ENCODE measurements at regions not wholly inside any gene's neighbourhood (a gene's known extent, or its start where the extent isn't known, plus 50 kb on each side); places are given as distances from the start of the nearest gene placed in this dataset. TPM values are rescaled to one million over a fixed set of nuclear protein-coding genes. Genes with fewer than 3 reads are reported as not detected.

DNA sequence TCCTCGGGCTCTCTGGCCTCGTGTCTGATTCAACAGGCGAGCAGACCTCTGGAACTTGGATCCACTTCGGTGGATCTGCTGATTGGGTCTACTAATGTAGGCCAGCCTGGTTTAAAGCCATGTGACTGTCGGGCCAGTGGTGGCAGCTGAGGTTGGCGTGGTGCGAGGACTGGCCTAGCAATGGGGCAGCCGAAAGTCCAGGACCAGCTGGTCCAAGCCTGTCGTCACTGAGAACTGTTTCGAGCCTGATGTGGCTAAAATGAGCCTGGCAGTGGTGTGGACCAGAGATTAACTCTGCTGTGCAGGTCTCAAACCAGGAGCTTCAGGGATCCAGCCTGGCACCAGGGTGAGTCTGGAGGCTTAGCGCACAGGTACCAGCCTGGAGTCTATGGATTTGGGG lies 56.4 kb upstream of the ROBO1 start:
- Histone ChIP-seq H3K36me3 (replicated peaks in 1 of 2; ENCODE audit: insufficient read depth in 1 of 2, low read depth in 2 of 2) (no peaks in the 10 kb centered on the region), H3K27ac (no peak overlapping the region), H3K4me1 (no peaks in the 10 kb centered on the region), H3K27me3 (no peaks in the 10 kb centered on the region), H3K9me3 (no peaks in the 10 kb centered on the region), H3K4me3 (no peak overlapping the region)
- 67 to 71% methylated on average over 11 of the region's 11 CpGs for WGBS, 2 donors
- no peak for TF ChIP-seq POLR2A (IDR thresholded peaks at IDR 0.05)
- TF ChIP-seq, protein P1, sequence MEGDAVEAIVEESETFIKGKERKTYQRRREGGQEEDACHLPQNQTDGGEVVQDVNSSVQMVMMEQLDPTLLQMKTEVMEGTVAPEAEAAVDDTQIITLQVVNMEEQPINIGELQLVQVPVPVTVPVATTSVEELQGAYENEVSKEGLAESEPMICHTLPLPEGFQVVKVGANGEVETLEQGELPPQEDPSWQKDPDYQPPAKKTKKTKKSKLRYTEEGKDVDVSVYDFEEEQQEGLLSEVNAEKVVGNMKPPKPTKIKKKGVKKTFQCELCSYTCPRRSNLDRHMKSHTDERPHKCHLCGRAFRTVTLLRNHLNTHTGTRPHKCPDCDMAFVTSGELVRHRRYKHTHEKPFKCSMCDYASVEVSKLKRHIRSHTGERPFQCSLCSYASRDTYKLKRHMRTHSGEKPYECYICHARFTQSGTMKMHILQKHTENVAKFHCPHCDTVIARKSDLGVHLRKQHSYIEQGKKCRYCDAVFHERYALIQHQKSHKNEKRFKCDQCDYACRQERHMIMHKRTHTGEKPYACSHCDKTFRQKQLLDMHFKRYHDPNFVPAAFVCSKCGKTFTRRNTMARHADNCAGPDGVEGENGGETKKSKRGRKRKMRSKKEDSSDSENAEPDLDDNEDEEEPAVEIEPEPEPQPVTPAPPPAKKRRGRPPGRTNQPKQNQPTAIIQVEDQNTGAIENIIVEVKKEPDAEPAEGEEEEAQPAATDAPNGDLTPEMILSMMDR (IDR thresholded peaks at IDR 0.05), result no peak
- DNase-seq (no peak), ATAC-seq (no peak)
- intact Hi-C loops (cut with DNase I), result no loop called here

DNA sequence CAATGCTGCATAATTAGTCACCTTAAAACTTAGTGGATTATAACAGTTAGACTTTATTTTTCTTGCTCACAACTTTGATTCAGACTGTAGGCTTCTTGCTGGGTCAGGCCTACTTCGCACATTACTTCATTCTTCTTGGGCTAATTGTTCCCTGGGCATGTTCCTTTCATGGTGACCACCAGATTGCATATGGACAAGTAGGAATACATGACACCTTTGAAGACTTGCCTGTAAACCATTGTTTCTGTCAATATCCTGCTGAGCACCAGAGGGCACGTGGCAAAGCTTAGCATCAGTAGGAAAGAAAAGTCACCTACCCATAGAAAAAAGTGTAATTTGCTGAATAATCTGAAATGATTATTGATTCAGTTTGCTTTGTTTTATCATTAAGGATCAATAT lies 54.3 kb upstream of the ROBO1 start:
- ATAC-seq (no peak), DNase-seq (no peak)
- no peaks in the 10 kb centered on the region for H3K4me1 ChIP-seq
- 48 to 62% methylated on average over 2 of the region's 2 CpGs for WGBS, 2 donors
- intact Hi-C loops (cut with DNase I), result no loop called here
- no peaks in the 10 kb centered on the region for H3K27me3 ChIP-seq
- no peak for TF ChIP-seq POLR2A (IDR thresholded peaks at IDR 0.05)
- TF ChIP-seq, protein P1 (IDR thresholded peaks at IDR 0.05), result no peak
- no peak overlapping the region for H3K4me3 ChIP-seq
- no peak overlapping the region for H3K27ac ChIP-seq
- H3K36me3 ChIP-seq (replicated peaks in 1 of 2; ENCODE audit: insufficient read depth in 1 of 2, low read depth in 2 of 2), result no peaks in the 10 kb centered on the region
- H3K9me3 ChIP-seq, result no peaks in the 10 kb centered on the region

DNA sequence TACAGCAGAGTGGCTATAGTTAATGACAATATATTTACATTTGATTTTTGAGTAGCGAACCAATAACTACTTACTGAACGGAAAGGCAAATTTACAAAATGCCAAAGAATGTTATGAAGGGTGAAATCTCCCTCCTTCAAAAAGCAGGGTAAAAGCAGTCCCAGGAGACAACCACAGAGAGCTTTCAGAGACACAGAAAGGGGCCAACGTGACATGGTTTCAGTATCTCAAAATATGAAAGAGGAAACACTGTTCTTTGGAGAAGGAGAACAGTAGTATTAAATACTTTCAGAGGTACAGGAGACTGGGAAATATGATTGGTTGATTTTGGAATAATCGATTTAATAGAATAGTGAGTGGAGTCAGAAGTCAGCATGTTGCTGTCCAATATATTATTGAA lies 52.3 kb upstream of the ROBO1 start:
- TF ChIP-seq POLR2A (IDR thresholded peaks at IDR 0.05), result no peak
- TF ChIP-seq, protein P1 (IDR thresholded peaks at IDR 0.05), result no peak

DNA sequence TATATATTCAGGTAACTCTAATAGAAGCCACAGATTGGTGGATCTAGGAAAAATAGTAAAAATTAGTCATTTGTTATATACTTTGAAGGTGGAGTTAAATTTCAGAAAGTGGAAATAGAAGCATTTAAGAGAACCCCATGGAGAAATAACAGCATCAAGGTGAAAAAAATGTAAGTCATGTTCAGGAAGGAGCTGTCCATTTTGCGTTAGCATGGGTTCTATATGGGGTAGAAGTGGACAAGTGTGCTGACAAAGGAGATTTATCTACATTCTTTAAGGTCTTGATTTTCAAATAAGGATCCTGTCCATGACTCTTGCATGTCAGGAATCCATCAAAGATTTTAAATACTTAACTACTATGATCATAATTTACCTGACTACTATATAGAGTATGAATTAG lies 50.2 kb upstream of the ROBO1 start:
- TF ChIP-seq, protein P1 (IDR thresholded peaks at IDR 0.05), result no peak
- no peak for TF ChIP-seq POLR2A (IDR thresholded peaks at IDR 0.05)
- H3K27me3 ChIP-seq, result no peaks in the 10 kb centered on the region
- DNase-seq (no peak), ATAC-seq (no peak)
- H3K4me3 ChIP-seq, result no peak overlapping the region
- H3K27ac ChIP-seq, result no peak overlapping the region
- H3K36me3 ChIP-seq (replicated peaks in 1 of 2; ENCODE audit: insufficient read depth in 1 of 2, low read depth in 2 of 2), result no peaks in the 10 kb centered on the region
- no peaks in the 10 kb centered on the region for H3K9me3 ChIP-seq
- intact Hi-C loops (cut with DNase I), result no loop called here
- WGBS, 2 donors, result 64 to 74% methylated on average over 1 of the region's 1 CpG
- H3K4me1 ChIP-seq, result no peaks in the 10 kb centered on the region

More for the DNA sequence above, 52.3 kb upstream of the ROBO1 start:
- no peaks in the 10 kb centered on the region for H3K9me3 ChIP-seq
- intact Hi-C loops (cut with DNase I), result no loop called here
- DNase-seq (no peak), ATAC-seq (no peak)
- no peaks in the 10 kb centered on the region for H3K4me1 ChIP-seq
- H3K27me3 ChIP-seq, result no peaks in the 10 kb centered on the region
- 25 to 34% methylated on average over 4 of the region's 4 CpGs for WGBS, 2 donors
- no peaks in the 10 kb centered on the region for H3K36me3 ChIP-seq (replicated peaks in 1 of 2; ENCODE audit: insufficient read depth in 1 of 2, low read depth in 2 of 2)
- H3K27ac ChIP-seq, result no peak overlapping the region
- no peak overlapping the region for H3K4me3 ChIP-seq

Small RNAs in the stretch of these regions (small RNA-seq; reads per million reads assigned to genes)
- not detected for gene AC108740.1
